NCI-H524 (cell line): ENCODE measurements at regions not wholly inside any gene's neighbourhood (a gene's known extent, or its start where the extent isn't known, plus 50 kb on each side); places are given as distances from the start of the nearest gene placed in this dataset.

ENCODE experiments used
- DNase-seq, 2 experiments: peaks; one replicate each; lab custom pipeline; 2025; lab: John Stamatoyannopoulos, UW

DNA sequence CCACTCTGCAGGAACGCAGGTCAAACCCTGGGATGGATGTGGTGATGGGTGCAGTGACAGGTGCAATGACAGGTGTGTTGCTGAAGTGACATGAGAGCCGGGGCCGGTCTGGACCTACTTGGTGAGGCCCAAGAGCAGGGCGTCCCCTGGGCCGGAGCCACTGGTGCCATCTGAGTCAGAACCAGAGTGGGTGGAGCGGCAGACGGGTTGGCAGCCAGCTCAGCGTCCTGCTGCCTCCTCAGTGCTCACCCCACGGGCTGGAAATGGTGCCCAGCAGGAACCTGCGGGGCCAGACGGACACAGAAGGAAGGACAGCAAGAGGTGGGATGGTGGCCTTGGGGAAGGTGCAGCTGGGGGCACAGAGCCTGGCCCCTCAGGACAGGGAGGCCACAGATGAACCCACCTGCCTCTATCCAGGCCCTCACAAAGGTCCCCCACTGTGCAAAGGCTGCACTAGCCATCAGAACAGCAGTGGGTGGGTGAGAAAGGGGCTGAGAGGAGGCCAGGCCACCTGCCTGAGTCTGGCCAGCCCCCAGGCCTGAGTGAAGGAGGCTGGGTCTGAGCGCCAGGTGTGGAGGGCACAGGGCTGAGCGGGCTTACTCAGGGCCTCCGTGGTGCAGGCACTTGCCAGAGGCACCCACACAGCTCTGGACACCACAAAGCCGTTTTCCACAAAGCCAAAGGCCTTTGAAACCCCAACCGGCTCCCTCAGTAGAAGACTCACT, 129.0 kb upstream of the PPP2R2D start:
- no peak for DNase-seq

GRCh38 chr10:131772441-131772840, 128.4 kb upstream of the PPP2R2D start:
- no peak for DNase-seq

DNA sequence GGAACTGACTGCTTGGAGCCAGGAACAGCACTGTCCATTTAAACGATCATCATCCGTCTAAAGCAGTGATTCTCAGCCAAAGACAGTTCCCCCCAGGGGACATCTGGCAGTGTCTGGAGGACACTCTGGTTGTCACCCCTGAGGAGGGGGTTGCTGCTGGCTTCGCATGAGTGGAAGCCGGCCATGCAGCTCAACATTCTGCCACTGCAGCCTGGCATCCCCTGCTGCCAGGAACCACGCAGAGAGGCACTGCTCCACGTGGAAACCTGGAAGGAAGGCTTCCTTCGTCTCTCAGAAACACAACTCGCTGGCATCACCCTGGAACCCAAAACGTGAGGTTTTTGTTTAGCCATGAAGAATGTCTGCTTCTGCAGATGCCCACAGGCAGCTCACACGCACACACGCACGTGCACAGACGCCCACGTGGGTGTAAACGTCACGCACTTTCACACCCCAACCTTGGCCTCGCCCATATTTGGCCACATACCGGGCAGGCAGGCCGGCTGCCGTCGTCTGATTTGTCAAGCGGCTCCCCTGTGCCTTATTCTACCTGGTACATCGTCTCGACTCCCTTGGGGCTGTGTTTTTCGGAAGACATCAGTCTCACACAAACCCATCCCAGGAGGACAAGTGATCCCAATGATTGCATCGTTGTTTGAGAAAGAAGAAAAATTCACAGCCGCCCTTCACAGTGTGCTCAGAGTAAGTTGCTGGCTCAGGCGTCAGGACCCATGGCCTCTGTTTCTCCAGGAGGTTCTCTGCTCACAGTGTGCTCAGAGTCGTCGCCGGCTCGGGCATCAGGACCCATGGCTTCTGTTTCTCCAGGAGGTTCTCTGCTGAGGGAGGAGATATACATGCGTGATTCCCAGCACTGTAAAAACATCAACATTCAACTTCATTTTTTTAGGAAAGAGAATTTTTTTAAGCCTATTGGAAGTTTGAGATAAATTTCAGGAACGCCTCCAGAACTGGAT, 127.2 kb upstream of the PPP2R2D start:
- no peak for DNase-seq

DNA sequence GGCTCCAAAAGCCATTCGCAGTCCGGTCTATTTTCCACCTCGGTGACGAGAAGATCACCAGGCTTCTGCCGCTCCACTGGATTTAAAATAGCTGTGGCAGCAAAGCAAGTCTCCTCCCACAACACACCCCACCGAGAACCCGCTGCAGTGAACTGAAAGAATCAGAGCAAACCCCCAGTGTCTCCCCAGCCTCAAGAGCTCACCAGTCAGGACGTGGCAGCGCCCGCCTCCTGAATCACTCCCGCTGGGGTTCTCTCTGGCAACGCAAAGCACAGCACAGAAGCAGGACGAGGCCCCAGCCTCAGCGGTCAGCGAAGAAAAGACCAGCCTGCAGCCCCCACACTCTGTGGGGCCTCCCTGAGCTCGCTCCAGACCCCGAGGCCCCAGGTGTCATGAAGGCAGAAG, 126.1 kb upstream of the PPP2R2D start:
- DNase-seq: no peak

GRCh38 chr10:131775433-131775832, 125.4 kb upstream of the PPP2R2D start:
- no peak for DNase-seq

GRCh38 chr10:131775833-131776232, 125.0 kb upstream of the PPP2R2D start:
- DNase-seq: no peak

DNA sequence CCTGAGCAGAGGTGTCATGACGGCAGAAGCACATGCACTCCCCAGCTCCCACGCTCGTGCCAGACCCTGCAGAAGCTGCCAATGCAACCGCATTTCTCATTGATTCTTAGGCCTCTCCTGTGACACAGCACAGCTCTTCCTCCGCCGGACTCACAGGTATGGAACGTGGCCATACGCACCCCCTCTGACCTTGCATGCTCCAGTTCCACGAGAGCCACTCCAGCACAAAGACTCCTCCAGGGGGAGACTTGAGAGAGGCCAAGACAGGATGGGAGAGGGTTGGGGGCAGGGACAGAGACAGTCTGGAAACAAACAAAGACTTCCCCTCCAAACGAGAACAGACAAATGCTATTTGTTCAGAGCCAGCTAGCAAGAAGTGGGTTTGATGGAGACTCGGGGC, 124.3 kb upstream of the PPP2R2D start:
- DNase-seq: no peak

- DNase-seq: no peak
These were observed 123.6 kb upstream of the PPP2R2D start for GRCh38 chr10:131777162-131777561.

DNA sequence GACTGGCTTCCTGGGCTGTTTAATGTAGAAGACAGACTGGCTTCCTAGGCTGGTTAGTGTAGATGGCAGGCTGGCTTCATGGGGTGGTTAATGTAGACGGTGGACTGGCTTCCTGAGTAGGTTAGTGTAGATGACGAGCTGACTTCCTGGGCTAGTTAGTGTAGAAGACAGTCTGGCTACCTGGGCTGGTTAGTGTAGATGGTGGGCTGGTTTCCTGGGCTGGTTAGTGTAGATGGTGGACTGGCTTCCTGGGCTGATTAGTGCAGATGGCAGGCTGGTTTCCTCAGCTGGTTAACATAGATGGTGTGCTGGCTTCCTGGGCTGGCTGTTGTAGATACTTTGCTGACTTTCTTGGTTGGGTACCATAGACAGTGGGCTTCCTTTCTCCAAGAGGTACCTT, 122.9 kb upstream of the PPP2R2D start:
- no peak for DNase-seq

DNA sequence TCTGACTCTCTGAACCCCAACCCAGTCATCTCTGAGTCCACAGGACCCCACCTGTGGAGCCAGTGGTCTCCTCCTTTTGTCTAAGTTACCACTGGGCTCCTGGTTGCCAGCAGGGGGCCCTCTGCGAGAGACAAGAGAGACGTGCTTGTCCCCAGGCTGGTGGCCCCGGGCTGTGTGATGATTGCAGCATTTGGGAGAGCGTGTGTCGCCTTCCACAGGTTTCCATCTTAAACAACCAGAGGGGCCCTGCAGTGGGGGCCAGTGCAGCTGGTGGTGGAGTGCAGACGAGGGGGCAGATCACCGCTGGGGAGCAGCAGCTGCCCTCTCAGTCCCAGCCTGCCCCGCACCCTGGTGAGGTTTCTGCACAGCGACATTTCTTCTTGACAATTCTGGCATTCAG, 122.4 kb upstream of the PPP2R2D start:
- no peak for DNase-seq

- no peak for DNase-seq
These were observed 122.0 kb upstream of the PPP2R2D start for GRCh38 chr10:131778842-131779241.

DNA sequence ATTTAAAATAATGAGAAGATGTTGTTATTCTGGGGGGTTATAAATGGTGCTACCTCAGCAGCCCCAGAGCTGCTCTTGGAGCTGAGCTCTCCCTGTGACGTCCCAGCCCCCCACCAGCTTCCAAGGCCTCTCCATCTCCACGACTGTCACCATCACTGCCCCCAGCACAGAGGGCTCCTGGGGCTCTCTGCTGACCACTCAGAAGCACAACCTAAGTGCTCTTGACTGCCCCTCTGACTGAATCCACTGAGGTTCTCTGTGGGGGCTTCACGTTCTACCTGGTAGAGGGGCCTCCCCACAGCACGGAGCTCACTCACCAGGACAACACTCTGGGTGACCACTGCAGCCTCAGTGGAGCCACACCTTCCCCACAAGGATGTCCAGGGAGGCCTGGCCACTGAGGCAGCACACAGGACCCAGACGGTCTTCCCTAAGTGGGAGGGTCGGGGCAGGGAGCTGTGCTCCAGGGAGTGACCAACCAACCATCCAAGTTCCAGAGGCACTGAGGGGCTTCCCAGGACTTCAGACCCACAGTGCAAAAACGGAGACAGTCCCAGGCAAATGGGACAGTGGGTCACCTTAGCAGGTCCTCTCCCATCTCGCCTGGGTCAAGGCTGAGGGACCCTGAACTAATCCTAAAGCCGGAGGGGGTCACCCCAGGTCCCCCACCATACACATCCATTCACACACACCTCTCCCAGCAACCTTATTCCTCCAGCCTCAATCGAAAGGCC, 121.0 kb upstream of the PPP2R2D start:
- DNase-seq: no peak

DNA sequence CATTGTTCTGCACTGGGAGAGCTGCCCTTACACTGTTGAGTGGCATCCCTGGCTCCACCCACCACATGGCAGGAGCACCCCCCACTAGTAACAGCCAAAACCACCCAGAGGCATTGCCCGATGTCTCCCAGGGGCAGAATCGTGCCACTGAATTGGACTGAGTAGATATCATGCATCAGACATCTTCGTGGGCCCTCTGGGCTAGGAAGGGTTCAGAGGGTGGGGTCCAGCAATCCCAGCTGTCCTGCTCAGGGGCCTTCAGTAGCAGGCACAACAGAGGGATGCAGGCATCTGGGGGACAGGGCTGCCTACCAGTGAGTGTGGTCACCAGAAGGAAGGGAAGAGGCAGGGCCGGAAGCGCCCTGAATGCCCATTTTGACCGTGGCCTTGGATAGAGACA, 119.7 kb upstream of the PPP2R2D start:
- no peak for DNase-seq

- DNase-seq: no peak
These were observed 119.0 kb upstream of the PPP2R2D start for GRCh38 chr10:131781791-131782190.

GRCh38 chr10:131784363-131785120, 116.3 kb upstream of the PPP2R2D start:
- no peak for DNase-seq

- no peak for DNase-seq
These were observed 115.7 kb upstream of the PPP2R2D start for GRCh38 chr10:131785121-131785460.

GRCh38 chr10:131786756-131787605, 113.8 kb upstream of the PPP2R2D start:
- peak in 1 of 2 experiments; percentile 7 for DNase-seq

- no peak for DNase-seq
These were observed 112.8 kb upstream of the PPP2R2D start for GRCh38 chr10:131787961-131788360.

- DNase-seq: no peak
These were observed 112.4 kb upstream of the PPP2R2D start for GRCh38 chr10:131788386-131788785.

DNA sequence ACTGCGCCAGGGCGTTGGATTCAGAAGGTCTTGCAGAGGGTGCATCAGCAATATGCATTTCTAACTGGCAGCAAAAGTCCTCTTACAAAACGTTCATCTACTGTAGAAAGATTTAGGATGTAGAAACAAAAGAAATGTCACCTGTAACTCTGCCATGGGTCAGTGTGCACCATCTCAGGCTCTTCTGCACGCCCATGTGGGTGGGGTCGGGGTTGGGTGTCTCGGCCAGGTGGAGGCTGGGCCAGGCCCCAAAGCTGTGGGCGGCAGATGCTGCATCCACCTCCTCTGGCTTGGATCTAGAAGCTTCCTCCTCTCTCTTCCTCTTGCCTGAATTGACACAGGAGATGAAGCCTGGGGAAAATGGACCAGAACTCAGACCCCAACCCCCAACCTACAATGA, 111.3 kb upstream of the PPP2R2D start:
- no peak for DNase-seq

DNA sequence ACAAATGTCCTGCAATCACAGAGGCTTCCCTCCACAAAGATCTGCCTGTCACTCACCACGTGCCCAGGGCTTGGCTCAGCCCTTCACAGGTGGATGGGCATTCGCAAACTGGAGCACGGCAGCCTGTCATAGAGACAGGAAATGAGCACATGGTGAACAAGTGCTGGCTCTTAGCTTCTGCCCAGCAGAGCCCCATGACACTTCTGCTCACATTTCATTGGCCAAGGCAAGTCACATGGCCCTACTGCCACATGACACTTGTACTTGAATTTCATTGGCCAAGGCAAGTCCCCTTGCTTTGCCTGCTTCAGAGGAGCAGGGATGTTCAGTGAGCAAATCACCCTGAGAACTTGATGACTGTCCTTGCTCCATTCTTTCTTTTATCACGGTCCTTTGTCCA, 110.8 kb upstream of the PPP2R2D start:
- peak in 1 of 2 experiments; percentile 5 for DNase-seq
